Gastroesophageal sphincter (tissue), 4 donors: ENCODE measurements at regions not wholly inside any gene's neighbourhood (a gene's known extent, or its start where the extent isn't known, plus 50 kb on each side); places are given as distances from the start of the nearest gene placed in this dataset.

Experiments used
- ATAC-seq: fragments of 150-250 bp; one replicate; pipeline ENCODE4 v1.9.1; 2016; ENCODE audit warnings: mild to moderate bottlenecking, moderate library complexity
- H3K27ac ChIP-seq, 4 donors: fragments of 200-600 bp; sonication (generic) in 3 of 4; 1 replicate in 3 of 4; 2 replicates in 1 of 4; pipeline ENCODE4 v1.5.1; 2016 to 2019
- H3K27me3 ChIP-seq: fragments of 200-600 bp; sonication (generic); one replicate; pipeline ENCODE4 v1.5.1; 2019
- H3K36me3 ChIP-seq, 2 donors: fragments of 200-600 bp; sonication (generic); one replicate each; pipeline ENCODE4 v1.5.1; 2019; ENCODE audit warnings: control low read depth in 1 of 2
- H3K4me1 ChIP-seq, 3 donors: fragments of 200-600 bp; sonication (generic); 1 replicate in 2 of 3; 2 replicates in 1 of 3; pipeline ENCODE4 v1.5.1; 2016 to 2019; ENCODE audit warnings: control low read depth in 2 of 3
- H3K4me3 ChIP-seq, 2 donors: fragments of 200-600 bp; sonication (generic); one replicate each; pipeline ENCODE4 v1.5.1; 2019; ENCODE audit warnings: mild to moderate bottlenecking in 1 of 2, moderate library complexity in 1 of 2
- H3K9me3 ChIP-seq, 3 donors: fragments of 200-600 bp; sonication (generic); one replicate each; pipeline ENCODE4 v1.5.1; 2017 to 2019; ENCODE audit warnings: control low read depth in 2 of 3
- CTCF ChIP-seq, 4 experiments: fragments of 200-600 bp in 2 of 4; fragments of 450-650 bp in 2 of 4; sonication (generic) in 1 of 4; IDR thresholded peaks; one replicate each; pipeline ENCODE4 v1.5.1; 2017 to 2019; ENCODE audit warnings: antibody characterized with exemption in 4 of 4, mild to moderate bottlenecking in 2 of 4, moderate library complexity in 2 of 4
- EP300 ChIP-seq: sonication (generic); formaldehyde crosslinking; IDR thresholded peaks from one replicate; pipeline ENCODE4 v1.6.1; 2017; ENCODE audit warnings: antibody characterized with exemption, mild to moderate bottlenecking
- POLR2A ChIP-seq, 2 donors: fragments of 450-650 bp; IDR thresholded peaks; one replicate each; pipeline ENCODE4 v1.6.1; 2017; ENCODE audit warnings: antibody characterized with exemption in 2 of 2, mild to moderate bottlenecking in 2 of 2, moderate library complexity in 1 of 2
- POLR2AphosphoS5 ChIP-seq: sonication (generic); formaldehyde crosslinking; IDR thresholded peaks from one replicate; pipeline ENCODE4 v1.6.1; 2017; ENCODE audit warnings: antibody characterized with exemption
- WGBS, 2 donors: methylation state at CpG; one replicate each; pipeline ENCODE4 v1.1.5; 2018; ENCODE audit warnings: low coverage in 1 of 2; 5-methylcytosine and 5-hydroxymethylcytosine counted together

GRCh38 chr2:76169276-76170008 is 458.7 kb upstream of the GCFC2 start:
- 24 to 41% methylated on average over 2 of the region's 2 CpGs for WGBS, 2 donors
- H3K27ac ChIP-seq: no peak overlapping the region
- no peak for ATAC-seq
- H3K4me3 ChIP-seq: no peak overlapping the region
- H3K27me3 ChIP-seq: no peaks in the 10 kb centered on the region
- H3K4me1 ChIP-seq: no peaks in the 10 kb centered on the region
- H3K36me3 ChIP-seq: no peaks in the 10 kb centered on the region
- H3K9me3 ChIP-seq: peaks cover 0 to 4% (median 0%) of the 10 kb centered on the region in 3 donors
- no peak for TF ChIP-seq EP300
- TF ChIP-seq POLR2AphosphoS5: no peak
- TF ChIP-seq POLR2A (IDR thresholded peaks at IDR 0.05): no peak
- no peak for TF ChIP-seq CTCF (IDR thresholded peaks at IDR 0.05)

GRCh38 chr2:76163860-76164259 is 453.1 kb upstream of the GCFC2 start:
- 76 to 86% methylated on average over 4 of the region's 4 CpGs for WGBS, 2 donors
- Histone ChIP-seq H3K4me3 (no peak overlapping the region), H3K4me1 (no peaks in the 10 kb centered on the region), H3K27ac (no peak overlapping the region), H3K36me3 (no peaks in the 10 kb centered on the region), H3K27me3 (no peaks in the 10 kb centered on the region), H3K9me3 (no peaks in the 10 kb centered on the region)
- TF ChIP-seq CTCF (IDR thresholded peaks at IDR 0.05): no peak
- no peak for TF ChIP-seq EP300
- TF ChIP-seq POLR2AphosphoS5: no peak
- no peak for TF ChIP-seq POLR2A (IDR thresholded peaks at IDR 0.05)
- no peak for ATAC-seq

- WGBS, 2 donors: 73 to 86% methylated on average over 3 of the region's 3 CpGs
These were observed 450.0 kb upstream of the GCFC2 start for GRCh38 chr2:76160670-76161069.

GRCh38 chr2:76159042-76159648 is 448.4 kb upstream of the GCFC2 start:
- Histone ChIP-seq H3K4me1 (no peaks in the 10 kb centered on the region), H3K4me3 (no peak overlapping the region), H3K27ac (no peak overlapping the region), H3K36me3 (no peaks in the 10 kb centered on the region), H3K27me3 (no peaks in the 10 kb centered on the region), H3K9me3 (no peaks in the 10 kb centered on the region)
- no peak for TF ChIP-seq POLR2A (IDR thresholded peaks at IDR 0.05)
- no peak for TF ChIP-seq EP300
- no peak for TF ChIP-seq CTCF (IDR thresholded peaks at IDR 0.05)
- no peak for TF ChIP-seq POLR2AphosphoS5
- no peak for ATAC-seq
- WGBS, 2 donors: 63 to 73% methylated on average over 1 of the region's 1 CpG

More at GRCh38 chr2:76160670-76161069, 450.0 kb upstream of the GCFC2 start:
- no peaks in the 10 kb centered on the region for H3K27me3 ChIP-seq
- no peak for TF ChIP-seq POLR2AphosphoS5
- no peak for TF ChIP-seq CTCF (IDR thresholded peaks at IDR 0.05)
- TF ChIP-seq EP300: no peak
- TF ChIP-seq POLR2A (IDR thresholded peaks at IDR 0.05): no peak
- H3K36me3 ChIP-seq: no peaks in the 10 kb centered on the region
- no peaks in the 10 kb centered on the region for H3K4me1 ChIP-seq
- H3K9me3 ChIP-seq: no peaks in the 10 kb centered on the region
- ATAC-seq: no peak
- H3K27ac ChIP-seq: no peak overlapping the region
- no peak overlapping the region for H3K4me3 ChIP-seq

- ATAC-seq: no peak
- H3K27ac ChIP-seq: no peak overlapping the region
- H3K27me3 ChIP-seq: no peaks in the 10 kb centered on the region
- WGBS, 2 donors: 61 to 83% methylated on average over 1 to 2 of the region's 2 CpGs
- H3K4me3 ChIP-seq: no peak overlapping the region
- no peaks in the 10 kb centered on the region for H3K9me3 ChIP-seq
- no peaks in the 10 kb centered on the region for H3K4me1 ChIP-seq
- no peaks in the 10 kb centered on the region for H3K36me3 ChIP-seq
- no peak for TF ChIP-seq CTCF (IDR thresholded peaks at IDR 0.05)
These were observed 446.8 kb upstream of the GCFC2 start for GRCh38 chr2:76157531-76157930.
